ENCODE measurements at regions not wholly inside any gene's neighbourhood (a gene's known extent, or its start where the extent isn't known, plus 50 kb on each side); places are given as distances from the start of the nearest gene placed in this dataset.

DNA sequence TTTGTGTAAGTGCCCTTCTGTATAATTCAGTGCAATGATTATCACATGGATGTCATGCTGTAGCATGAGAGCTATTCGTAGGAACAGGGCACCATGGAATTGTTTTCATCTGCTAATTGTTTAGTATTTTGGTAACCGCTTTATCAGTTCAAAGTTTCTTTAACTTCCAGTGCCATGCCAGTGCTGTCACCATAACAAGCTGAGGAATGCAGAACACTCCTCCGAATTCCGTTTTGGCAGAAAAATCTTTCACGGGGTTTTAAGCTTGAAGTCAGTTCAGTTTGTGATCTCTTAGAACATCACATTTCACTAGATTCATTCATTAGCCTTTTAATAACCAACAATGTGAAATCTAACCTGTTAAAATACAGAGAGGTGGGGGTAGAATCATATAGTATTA is 117.2 kb upstream of the SEMA3C start:
- no peak for TF ChIP-seq POLR2AphosphoS5 (IDR thresholded peaks at IDR 0.05; ENCODE audit: insufficient read depth in 1 of 2, low read depth in 1 of 2)
- TF ChIP-seq POLR2A (IDR thresholded peaks at IDR 0.05), result no peak
- TF ChIP-seq, protein P1, sequence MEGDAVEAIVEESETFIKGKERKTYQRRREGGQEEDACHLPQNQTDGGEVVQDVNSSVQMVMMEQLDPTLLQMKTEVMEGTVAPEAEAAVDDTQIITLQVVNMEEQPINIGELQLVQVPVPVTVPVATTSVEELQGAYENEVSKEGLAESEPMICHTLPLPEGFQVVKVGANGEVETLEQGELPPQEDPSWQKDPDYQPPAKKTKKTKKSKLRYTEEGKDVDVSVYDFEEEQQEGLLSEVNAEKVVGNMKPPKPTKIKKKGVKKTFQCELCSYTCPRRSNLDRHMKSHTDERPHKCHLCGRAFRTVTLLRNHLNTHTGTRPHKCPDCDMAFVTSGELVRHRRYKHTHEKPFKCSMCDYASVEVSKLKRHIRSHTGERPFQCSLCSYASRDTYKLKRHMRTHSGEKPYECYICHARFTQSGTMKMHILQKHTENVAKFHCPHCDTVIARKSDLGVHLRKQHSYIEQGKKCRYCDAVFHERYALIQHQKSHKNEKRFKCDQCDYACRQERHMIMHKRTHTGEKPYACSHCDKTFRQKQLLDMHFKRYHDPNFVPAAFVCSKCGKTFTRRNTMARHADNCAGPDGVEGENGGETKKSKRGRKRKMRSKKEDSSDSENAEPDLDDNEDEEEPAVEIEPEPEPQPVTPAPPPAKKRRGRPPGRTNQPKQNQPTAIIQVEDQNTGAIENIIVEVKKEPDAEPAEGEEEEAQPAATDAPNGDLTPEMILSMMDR (IDR thresholded peaks at IDR 0.05), result no peak
- intact Hi-C loops (cut with DNase I), result no loop called here
- Histone ChIP-seq H3K27ac (no peak overlapping the region), H3K36me3 (no peaks in the 10 kb centered on the region), H3K27me3 (no peaks in the 10 kb centered on the region), H3K9me3 (no peaks in the 10 kb centered on the region), H3K4me1 (no peaks in the 10 kb centered on the region), H3K4me3 (no peak overlapping the region)
- no peak for DNase-seq (ENCODE audit: extremely low spot score in 2 of 2)

DNA sequence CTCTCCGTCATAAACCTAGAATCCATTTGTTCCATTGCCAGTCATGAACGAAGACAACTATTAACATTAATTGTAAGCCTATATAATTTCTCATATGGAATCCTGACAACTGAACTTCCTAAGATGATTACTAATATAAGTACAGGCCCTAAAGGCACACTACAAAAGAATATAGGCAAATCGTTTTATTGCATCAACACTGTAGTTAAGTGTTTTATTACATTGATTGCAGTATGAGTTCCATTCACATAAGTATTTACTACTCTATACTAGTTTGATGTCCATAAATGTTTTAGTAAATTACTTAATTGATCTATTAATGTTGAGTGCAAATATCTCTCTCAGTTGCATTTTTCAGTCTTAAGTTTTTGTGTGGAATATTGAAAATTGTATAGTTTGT is 113.1 kb upstream of the SEMA3C start:
- no peaks in the 10 kb centered on the region for H3K27me3 ChIP-seq
- no peak for DNase-seq (ENCODE audit: extremely low spot score in 2 of 2)
- H3K27ac ChIP-seq, result no peak overlapping the region
- H3K36me3 ChIP-seq, result no peaks in the 10 kb centered on the region
- H3K4me1 ChIP-seq, result peaks cover 11% of the 10 kb centered on the region
- TF ChIP-seq POLR2A (IDR thresholded peaks at IDR 0.05) (no peak), POLR2AphosphoS5 (IDR thresholded peaks at IDR 0.05; ENCODE audit: insufficient read depth in 1 of 2, low read depth in 1 of 2) (no peak)
- TF ChIP-seq, protein P1 (IDR thresholded peaks at IDR 0.05), result no peak
- H3K9me3 ChIP-seq, result no peaks in the 10 kb centered on the region
- no peak overlapping the region for H3K4me3 ChIP-seq
- intact Hi-C loops (cut with DNase I), result no loop called here

DNA sequence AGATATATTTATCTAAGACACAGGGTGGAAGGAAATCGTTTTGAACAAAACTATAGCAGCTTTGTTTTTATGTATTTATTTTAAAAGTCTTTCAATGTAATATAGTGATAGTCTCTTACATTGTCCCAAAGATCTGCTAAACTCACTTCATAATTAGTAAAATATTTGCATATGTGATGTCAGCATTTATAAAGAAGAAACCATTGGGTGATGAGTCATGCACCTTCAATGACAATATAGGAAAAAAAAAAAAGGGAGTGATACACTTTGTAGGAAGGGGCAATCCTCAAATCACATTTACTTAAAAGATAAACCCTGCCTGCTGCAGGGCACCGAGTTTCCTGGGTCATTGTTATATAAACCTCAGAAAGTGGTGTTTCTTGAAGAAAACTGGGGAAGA is 112.4 kb upstream of the SEMA3C start:
- DNase-seq (ENCODE audit: extremely low spot score in 2 of 2), result no peak
- intact Hi-C loops (cut with DNase I), result no loop called here

DNA sequence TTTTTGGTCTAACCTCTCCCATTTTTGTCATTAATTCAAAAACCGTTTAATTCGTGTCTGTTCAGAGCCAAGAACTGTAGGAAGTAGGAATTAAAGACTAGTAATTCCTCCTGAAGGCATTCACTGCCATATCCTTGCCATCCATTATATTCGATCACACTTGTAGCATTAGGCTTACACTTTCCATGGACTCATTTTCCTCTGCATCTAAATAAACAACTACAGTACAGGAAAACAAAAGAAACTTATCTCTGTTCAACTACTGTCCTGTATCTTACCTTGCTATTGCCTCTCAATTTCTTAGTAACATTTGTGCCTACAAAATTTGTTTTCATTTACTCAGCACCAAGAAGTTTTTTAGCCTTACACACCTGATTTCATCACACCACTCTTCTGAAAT is 111.6 kb upstream of the SEMA3C start:
- H3K27ac ChIP-seq, result no peak overlapping the region
- H3K4me1 ChIP-seq, result peaks cover 11% of the 10 kb centered on the region
- H3K27me3 ChIP-seq, result no peaks in the 10 kb centered on the region
- intact Hi-C loops (cut with DNase I), result no loop called here
- TF ChIP-seq, protein P1 (IDR thresholded peaks at IDR 0.05), result no peak
- TF ChIP-seq POLR2A (IDR thresholded peaks at IDR 0.05) (no peak), POLR2AphosphoS5 (IDR thresholded peaks at IDR 0.05; ENCODE audit: insufficient read depth in 1 of 2, low read depth in 1 of 2) (no peak)
- DNase-seq (ENCODE audit: extremely low spot score in 2 of 2), result no peak
- no peaks in the 10 kb centered on the region for H3K36me3 ChIP-seq
- no peak overlapping the region for H3K4me3 ChIP-seq
- H3K9me3 ChIP-seq, result no peaks in the 10 kb centered on the region

More for the DNA sequence above, 112.4 kb upstream of the SEMA3C start:
- TF ChIP-seq POLR2AphosphoS5 (IDR thresholded peaks at IDR 0.05; ENCODE audit: insufficient read depth in 1 of 2, low read depth in 1 of 2) (no peak), POLR2A (IDR thresholded peaks at IDR 0.05) (no peak)
- TF ChIP-seq, protein P1 (IDR thresholded peaks at IDR 0.05), result no peak
- H3K27me3 ChIP-seq, result no peaks in the 10 kb centered on the region
- no peak overlapping the region for H3K27ac ChIP-seq
- H3K9me3 ChIP-seq, result no peaks in the 10 kb centered on the region
- H3K4me1 ChIP-seq, result peaks cover 11% of the 10 kb centered on the region
- H3K4me3 ChIP-seq, result no peak overlapping the region
- no peaks in the 10 kb centered on the region for H3K36me3 ChIP-seq

DNA sequence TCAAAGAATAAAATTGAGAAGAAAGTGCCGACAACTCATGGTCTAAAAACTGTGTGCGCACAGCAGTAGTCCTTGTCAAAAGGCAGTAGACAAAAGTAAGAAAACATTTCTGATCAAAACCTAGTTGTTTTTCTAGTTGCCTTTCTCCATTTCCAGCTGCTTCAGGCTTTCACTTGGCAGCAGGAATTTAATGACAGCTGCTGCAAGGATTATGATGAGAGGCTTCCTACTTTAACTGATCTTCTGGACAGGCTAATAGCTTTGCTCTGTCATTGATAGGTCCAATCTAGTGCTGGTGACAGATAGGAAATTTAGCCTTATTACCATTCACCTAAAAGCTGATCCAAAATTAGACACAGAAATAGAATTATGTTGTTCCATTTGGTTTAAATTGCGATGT is 110.7 kb upstream of the SEMA3C start:
- no peaks in the 10 kb centered on the region for H3K9me3 ChIP-seq
- peaks cover 11% of the 10 kb centered on the region for H3K4me1 ChIP-seq
- H3K36me3 ChIP-seq, result no peaks in the 10 kb centered on the region
- no peak overlapping the region for H3K4me3 ChIP-seq
- TF ChIP-seq POLR2A (IDR thresholded peaks at IDR 0.05) (no peak), POLR2AphosphoS5 (IDR thresholded peaks at IDR 0.05; ENCODE audit: insufficient read depth in 1 of 2, low read depth in 1 of 2) (no peak)
- TF ChIP-seq, protein P1 (IDR thresholded peaks at IDR 0.05), result no peak
- intact Hi-C loops (cut with DNase I), result no loop called here
- DNase-seq (ENCODE audit: extremely low spot score in 2 of 2), result no peak
- no peak overlapping the region for H3K27ac ChIP-seq
- no peaks in the 10 kb centered on the region for H3K27me3 ChIP-seq
